Stimulated activated CD8-positive, alpha-beta memory T cell treated with anti-CD3 and anti-CD28 coated beads, Interleukin-7, amount 100 ng/mL, for 4 hours (primary cell): ENCODE measurements at regions not wholly inside any gene's neighbourhood (a gene's known extent, or its start where the extent isn't known, plus 50 kb on each side); places are given as distances from the start of the nearest gene placed in this dataset.

Experiments
- DNase-seq, 2 donors: peaks; one replicate each; pipeline ENCODE4 v3.0.0-alpha.2; 2020; ENCODE audit warnings: low read depth in 2 of 2

DNA sequence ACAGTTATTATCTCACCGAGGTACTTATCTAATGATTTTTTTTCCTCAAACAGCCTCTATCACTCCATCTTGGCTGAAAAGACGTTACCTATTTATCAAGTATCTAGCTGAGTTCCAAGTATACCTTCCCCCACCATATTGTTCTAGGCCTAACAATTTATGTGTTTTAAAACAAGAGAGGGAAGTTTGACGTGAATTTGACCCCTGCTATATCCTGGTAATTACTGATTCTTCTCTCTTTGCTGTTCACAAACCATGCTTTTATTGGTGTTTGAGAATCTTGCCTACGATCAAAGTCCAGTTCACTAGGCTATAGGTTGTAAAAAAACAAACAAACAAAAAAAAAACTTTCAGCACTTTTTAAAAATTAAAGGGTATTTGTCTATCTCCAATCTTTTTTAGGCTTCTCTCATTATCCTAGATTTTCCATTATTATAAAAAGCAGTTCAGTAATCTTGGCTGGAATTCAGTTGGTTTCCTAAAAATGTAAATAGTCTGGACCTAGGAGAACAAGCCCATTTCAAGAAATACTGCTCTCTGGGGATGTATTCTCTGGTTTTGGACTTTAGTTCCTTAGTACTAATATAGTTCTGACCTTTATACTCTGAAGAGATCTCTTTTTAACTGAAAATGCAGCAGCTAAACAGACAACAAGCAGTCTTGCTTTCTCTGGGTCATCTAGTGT, 505.4 kb downstream of the CPS1 start:
- DNase-seq: no peak

DNA sequence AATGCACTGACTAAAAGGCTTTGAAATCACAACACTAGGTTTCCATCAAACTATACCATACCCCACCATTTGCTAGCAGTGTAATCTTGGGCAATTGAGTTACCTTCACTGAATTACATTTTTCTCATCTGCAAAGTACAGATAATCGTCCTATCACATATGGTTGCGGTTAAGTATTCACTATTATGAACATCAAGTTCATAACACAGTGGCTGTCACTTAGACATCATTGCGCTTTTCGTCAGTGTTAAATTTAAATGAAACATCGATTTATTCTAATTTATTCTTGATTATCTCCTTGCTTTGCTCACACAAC, 505.9 kb downstream of the CPS1 start:
- DNase-seq: no peak

DNA sequence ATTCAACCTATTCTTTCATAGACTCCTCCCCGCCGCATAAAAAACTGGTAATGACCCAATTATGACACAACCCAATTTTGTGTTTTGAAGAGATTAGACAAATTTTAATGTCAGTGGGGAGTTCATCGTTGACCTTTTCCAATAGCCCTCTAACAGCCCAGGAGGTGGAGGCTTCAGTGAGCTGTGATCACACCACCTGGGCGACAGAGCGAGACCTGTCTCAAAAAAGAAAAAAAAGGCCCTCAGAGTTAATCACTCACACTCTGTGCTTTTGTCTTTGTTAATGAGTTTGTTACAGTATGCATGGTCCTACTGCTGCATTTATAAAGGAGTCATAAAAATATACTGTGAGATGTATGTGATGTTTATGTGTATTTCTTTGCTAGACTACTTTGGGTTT, 510.6 kb downstream of the CPS1 start:
- DNase-seq: no peak

DNA sequence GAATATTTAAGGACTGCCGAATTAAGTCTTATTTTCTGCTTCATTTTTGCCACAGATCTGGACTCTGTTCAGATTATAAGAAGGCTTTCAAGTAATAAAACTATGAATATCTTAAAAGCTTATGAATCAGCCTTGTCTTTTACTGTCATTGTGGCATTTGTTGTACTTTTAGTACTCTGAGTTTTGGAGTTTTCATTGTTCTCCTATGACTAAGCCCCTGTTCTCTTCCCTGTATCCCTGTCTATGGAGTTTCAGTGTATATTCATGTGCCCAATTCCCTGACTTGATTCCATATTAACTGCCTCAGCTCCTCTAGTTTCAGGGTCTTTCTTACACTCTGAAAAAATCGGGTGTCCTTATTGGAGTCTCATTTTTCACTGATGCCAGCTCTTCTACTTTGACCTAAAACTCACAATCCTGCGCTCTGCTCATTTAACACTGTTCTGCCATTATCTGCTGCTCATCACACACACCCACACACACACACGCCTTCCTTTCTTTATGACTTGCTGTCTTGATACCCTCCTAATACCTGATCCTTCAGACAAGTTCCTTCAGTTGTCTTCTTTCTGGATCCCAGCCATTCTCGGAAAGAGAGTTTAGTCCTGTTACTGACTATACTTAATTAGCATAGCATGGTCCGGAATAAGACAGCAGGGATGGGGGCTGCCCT, 511.8 kb downstream of the CPS1 start:
- DNase-seq: no peak

DNA sequence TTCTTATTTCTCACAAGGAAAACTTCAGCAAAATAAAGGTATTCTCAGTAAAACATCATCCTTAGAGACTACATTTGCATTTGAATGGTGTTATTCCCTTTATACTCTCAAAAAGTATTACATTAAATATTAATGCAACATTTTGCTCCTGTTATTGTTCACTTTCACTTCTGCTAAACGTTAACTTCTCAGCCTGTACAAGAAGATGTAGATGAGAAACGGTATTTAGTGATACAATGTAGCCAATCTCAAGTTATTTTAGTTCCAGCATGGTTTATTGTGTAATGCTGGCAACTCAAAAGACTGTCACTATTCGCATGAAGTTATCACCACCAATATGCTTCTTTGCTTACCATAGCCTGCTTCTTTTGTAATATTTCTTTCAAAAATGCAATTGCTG, 514.1 kb downstream of the CPS1 start:
- no peak for DNase-seq

DNA sequence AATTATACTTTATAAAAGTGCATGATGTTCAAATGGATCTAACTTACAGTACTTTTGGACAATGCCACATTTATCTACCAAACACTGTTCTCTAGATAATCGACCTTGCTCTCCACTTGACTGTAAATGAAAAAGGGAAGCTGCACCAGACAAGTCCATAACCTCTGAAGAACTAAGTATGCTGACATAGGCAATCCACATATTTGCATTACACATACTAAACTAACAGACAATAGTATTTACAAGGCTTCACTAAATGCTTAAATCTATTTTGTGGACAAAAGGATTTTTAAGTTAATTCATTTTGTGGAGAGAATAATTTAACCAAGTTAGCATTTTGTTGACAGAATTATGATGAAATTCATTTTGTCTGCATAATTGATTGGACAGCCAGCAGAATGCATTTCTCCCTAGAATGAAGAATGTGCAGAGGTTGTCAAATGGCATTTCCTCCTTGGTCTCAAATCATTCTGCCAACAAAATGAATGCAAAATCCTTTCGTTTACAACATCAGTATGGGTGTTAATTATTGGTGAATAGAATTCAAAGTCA, 520.9 kb downstream of the CPS1 start:
- no peak for DNase-seq

DNA sequence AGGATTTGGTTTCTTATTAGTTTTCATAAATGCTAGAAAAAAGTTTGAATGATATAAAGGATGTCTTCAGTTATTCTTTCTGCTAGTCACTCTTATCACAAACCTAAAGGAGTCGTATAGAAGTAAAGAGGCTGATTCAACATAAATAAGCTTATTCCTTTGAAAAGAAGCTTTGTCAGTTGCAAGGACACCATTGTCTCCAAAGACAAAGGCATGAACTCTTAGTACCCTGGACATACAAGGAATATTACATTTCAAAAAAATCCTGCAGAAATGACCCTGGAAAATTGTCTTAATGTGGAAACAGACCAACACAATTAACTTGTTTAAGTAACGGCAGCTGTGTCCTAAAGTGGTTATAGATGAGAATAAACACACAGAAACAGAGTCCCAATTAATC, 528.0 kb downstream of the CPS1 start:
- no peak for DNase-seq

DNA sequence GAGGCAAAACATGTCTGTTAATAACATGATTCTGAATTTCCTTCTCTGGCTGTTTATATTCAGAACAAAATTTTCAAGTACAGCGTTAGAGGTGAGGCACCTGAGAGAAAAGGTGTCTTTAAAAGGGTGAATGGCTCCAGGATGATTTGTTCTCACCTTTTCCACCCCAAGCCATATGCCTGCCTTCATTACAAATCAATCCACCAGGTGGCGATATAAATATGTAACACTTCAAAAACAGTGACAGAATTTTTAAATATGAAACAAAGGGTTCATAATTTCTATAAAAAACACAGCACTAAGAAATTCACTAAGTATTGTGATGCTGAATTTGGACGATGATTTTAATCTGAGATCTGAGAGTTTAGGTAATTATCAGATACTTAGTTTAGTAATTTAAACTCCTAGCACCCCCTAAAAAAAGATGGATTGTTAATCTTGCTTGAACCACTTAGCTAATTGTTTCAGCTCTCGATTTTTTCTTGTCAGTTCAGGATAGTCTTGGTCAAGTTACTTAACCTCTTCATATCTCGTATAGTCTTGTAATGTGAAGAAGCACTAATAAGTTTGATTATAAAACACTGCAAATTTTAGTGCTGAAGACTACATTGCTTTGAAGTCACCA, 528.8 kb downstream of the CPS1 start:
- no peak for DNase-seq

DNA sequence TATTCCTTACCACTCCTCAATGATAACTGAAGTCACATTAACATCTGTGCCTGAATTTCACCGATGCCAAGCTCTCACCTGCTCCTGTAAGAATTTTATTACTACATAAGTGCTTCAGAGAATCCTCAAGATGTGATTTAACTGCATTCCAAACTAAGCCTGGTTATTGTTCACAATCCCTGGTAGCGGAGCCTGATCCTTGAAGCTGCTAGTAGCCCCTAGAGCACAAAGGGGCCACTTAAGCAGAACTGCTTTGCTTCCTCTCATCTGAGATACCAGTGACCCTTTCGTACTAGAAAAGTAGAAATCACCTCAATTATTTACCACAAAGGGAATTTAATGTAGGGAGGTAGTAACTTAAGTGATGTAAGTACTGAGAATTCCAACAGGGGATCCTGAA, 529.6 kb downstream of the CPS1 start:
- no peak for DNase-seq

DNA sequence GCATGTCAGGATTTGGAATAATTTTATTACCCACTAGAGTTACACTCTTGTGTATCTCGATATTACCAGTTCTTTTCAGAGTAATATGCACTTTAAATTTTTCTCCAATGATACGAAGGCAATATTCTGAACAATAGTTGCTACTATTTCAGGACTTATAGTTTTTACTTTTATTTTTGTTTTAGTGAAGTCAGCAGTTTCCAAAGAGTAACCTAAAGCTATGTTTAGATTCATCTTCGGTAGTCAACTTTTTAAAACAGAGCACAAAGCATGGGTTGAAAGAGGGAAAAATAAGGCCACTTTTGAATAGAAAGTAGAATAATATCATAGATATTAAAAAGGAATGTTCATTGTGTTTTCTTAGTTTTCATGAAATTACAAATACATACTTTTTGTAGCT, 532.7 kb downstream of the CPS1 start:
- DNase-seq: no peak

DNA sequence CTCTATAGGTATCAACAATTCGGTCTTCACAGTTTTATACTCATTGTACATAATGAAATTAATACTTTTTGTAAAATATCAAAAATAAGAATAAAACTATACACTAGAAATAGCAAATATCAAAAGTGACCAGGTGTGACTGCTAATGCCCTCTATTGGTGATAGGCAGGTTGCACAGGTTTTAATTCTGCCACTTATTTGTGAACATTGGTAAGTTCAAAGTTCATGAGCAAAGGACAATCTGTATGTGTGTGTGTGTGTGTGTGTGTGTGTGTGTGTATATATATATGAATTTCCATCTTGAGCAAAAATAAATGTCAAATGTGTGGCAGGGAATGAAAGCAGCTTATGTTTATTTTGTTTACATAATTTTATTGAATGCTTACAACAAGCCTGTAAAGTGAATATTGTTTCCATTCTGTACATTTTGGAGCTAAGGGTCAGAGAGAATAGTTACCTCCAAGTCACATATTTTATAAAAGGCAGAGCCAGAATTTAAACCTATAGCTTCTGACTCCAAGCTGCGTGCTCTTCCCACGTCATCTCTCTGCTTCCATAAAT, 537.4 kb downstream of the CPS1 start:
- DNase-seq: no peak

DNA sequence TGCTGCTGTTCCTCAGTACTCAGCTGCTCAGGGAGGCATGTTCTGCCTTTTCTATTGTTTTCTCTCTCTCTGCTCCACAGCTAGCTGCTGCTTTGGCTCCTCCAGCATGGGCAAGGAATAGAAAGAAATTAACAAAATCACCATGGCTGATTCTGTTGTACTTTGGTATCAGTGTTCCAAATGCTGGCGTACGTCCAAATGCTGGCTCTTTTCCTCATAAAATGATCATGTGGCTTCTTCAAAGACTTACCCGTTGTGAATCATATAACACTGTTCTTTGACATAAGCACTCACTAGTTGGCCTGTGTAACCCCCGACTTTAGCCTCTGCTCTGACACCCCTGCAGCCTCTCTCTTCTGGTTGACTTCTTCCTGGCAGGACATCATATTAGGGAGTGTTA, 547.6 kb downstream of the CPS1 start:
- no peak for DNase-seq

DNA sequence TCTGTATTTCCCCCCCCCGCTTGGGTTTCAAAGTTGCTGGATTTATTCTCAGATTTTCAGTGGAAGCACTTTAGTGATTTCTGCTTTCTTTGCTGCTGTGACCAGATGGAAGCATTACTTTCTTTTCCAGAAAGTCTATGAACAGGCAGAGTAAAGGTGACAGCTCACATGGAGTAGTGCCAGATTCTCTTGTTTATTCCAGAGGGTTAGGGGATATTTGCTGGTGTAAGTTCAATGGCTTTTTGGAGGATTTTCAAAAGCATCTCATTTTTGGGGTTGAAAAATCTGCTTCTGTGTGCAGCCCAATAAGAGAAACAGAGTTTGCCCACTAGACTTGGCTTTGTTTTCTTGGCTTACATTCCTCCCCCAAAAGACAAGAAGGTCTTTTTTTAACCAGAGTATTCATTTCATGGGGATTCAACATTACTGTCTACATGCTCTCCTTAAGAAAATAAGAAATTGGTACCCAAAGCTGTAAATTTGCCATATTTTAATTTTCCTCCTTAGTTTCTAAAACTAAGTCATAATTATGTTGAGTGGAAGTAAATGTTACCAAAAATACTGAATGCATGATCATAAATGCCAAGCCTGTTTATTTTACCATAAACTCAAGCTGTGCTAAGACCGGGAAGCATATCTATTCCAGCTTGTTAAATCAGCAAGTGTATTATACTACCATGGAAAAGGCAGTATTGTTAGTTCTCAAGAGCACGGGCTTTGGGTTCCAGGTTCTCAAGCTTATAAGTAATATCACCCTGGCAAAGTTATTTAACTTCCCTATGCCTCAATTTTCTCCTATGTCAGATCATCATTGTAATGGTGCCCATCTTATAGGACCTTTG, 557.2 kb downstream of the CPS1 start:
- no peak for DNase-seq

DNA sequence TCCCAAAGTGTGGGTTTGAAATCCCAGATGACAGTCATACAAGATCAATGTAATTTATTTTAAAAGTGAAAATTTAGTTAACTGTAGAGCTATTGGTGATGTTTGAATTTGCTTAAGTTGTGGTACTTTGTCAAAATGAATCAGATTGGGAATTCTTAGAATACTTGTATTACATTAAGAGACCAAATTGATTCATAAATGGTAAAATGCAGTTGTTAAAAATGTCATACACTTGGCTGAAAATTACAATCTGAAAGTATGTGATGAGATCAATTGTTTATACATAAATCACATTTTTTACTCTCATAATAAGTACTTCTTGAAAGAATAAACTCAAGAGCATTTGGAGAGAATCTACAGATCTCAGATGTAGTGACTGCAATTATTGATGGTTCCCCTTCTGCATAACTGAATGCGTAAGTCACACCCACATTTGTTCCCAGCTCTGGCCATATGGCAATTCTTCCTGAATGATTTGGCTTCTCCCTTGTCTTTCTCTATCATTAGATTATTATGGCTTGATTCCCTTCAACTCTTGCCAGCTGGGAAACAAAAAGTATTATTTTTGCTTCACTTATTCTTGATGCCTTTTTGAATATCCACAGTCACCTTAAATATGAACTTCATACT, 558.5 kb downstream of the CPS1 start:
- no peak for DNase-seq

DNA sequence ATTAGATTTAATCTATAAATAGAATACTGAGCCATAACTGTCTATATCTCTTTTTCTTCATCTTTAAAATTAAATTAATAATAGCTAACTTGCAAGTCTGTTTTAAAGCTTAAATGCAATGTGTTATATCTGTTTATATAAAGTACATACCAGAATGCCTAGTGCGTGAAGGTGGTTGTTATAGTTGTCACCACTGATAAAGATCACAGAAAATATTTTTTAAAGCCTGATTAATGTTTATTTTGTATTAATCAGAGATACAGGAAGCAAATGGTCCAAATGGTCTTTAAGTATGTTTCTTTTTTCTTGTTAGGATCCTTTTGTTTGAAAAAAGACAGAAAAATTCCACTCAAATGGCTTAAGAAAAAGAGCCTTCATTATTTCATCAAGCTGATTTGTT, 560.6 kb downstream of the CPS1 start:
- DNase-seq: no peak

DNA sequence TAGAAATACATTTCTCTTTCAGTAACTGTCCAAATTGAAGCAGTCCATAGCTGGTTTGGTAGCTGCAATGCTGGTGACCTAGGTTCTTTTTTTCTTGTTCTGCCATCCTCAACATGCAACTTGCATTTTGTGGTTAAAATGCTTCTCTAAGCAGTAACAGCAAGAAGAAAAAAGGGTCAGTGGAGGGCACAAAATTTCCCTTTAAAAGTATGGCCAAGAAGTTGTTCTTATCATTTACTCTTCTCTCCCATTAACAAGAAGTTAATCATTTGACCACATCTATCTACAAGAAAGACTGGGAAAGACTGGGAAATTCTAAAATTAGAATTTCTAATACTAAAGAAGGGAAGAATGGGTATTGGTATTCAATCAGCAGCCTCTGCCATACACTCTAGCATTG, 569.9 kb downstream of the CPS1 start:
- no peak for DNase-seq

DNA sequence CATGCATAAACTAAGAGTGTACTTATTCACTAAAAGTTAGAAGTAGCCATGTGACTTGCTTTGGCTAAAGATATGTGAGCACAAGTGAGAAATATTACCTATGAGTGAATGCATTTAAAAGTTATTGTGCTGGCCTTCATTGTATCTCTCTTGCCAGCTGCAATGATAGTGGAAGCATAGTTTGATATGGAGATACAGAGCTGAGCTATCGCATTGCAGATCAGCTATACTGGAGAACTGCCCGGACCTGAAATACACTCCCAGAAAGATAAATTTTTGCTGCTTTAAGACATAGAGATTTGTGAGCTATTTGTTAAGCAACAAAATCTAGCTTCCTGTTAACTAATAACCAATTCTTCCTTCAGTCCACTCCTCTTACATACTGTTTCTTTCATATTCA, 571.1 kb downstream of the CPS1 start:
- DNase-seq: no peak

DNA sequence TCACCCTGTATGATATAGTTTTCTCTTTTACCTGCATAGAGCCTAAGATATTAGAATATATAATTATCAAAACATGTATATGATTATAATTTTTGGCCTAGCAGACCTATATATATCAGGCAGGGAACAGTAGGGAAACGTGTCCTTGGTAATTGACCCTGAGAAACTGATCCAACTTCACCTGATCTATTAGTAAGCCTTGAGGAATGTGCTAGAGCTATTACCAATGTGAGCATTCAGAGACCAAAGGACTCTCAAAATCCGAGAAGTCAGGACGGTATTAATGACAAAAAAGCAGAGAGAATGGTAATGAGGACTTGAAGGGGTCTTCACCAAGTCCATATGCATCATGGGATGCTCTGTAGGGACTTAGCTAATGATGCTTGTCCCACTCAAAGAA, 571.9 kb downstream of the CPS1 start:
- DNase-seq: no peak

DNA sequence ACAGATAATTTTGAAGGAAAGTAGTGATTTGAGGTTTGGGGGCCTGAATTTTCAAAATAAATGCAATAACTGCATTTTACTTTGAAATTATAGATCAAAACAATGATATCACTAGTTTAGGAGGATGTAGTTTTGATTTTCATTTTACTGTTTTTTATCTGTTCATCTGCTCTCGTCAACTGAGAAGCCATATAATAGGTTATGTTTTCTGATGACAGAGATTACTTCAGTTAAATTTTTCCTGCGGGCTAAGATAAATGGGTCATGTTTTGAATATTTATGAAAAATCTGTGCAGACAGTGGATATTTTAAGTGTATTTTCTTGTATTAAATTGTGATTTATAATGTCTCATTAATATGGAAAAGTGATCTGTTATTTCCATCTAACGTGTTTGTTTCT, 573.4 kb downstream of the CPS1 start:
- no peak for DNase-seq

DNA sequence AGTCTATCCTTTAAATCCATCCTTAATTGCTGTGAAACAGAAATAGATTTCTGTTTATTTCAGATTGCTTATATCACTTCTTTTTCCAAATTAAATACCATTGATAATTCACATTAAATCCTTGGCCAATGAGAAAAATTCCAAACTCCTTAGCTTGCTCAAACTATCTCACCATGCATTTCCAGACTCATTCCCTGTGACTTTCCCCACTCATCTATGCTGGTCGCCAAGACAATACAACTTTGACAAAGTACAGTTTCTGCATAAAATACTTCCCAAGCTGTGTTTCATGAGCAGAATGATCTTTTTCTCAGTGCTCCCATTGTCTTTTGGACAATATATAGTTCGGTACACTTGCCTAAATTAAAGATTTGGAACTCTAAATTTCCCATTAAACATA, 575.6 kb downstream of the CPS1 start:
- no peak for DNase-seq

DNA sequence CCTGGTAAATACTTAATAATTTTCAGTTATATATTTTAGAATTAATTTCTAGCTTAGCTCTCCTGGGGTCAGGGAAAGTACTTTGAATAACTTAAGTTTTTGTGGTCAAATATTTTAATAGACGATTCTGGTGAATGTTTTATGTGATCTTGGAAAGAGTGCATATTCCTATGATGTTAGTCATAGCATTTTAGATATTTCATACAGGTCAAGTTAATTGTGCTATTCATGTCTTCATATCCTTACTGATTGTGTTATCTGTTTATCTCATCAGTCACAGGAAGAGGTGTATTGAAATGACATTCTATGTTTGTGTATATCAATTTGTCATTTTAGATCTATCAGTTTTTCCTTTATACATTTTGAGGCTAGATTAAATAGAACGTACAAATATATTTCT, 576.2 kb downstream of the CPS1 start:
- no peak for DNase-seq

DNA sequence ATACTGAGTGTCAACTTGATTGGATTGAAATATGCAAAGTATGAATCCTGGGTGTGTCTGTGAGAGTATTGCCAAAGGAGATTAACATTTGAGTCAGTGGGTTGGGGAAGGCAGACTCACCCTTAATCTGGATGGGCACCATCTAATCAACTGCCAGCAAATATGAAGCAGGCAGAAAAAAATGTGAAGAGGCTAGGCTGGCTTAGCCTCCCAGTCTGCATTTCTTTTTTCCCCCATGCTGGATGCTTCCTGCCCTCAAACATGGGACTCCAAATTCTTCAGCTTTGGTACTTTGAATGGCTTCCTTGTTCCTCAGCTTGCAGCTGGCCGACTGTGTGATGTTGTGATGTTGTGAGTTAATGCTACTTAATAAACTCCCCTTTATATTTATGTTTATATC, 577.4 kb downstream of the CPS1 start:
- no peak for DNase-seq
